Posterior vena cava (tissue), 2 donors: ENCODE measurements at regions not wholly inside any gene's neighbourhood (a gene's known extent, or its start where the extent isn't known, plus 50 kb on each side); places are given as distances from the start of the nearest gene placed in this dataset.

Source experiments
- DNase-seq: peaks from one replicate; pipeline ENCODE4 v3.0.0-alpha.2; 2020; ENCODE audit warnings: low spot score
- intact Hi-C, 2 donors: fragments of 100-400 bp; cut with DNase I; formaldehyde crosslinking; loops; one replicate each; pipeline versions ENCODE4 v1.14.1 to v1.14.2; 2022 to 2023
- donor health status: DM: yes; HTN: yes; CAD: no.
- donor health status: DM: yes; HTN: yes; CAD: no.

- intact Hi-C loops = no loop called here
- DNase-seq = no peak
Measured at GRCh38 chr10:128528167-128528566, 401.9 kb upstream of the MKI67 start.

- DNase-seq = no peak
- intact Hi-C loops = no loop called here
Measured at GRCh38 chr10:128528781-128529180, 402.6 kb upstream of the MKI67 start.

- intact Hi-C loops = no loop called here
- DNase-seq = no peak
Measured at GRCh38 chr10:128529225-128529624, 403.0 kb upstream of the MKI67 start.

- intact Hi-C loops = loop anchor here in 1 of 2 donors (5.0 kb wide), 1 partner anchor 673 kb away; no protein-coding TSS in a partner anchor
- no peak for DNase-seq
Measured at GRCh38 chr10:128530301-128530700, 404.1 kb upstream of the MKI67 start.

GRCh38 chr10:128530946-128531345 is 404.7 kb upstream of the MKI67 start:
- intact Hi-C loops = loop anchor here in 1 of 2 donors (5.0 kb wide), 1 partner anchor 674 kb away; no protein-coding TSS in a partner anchor

GRCh38 chr10:128534686-128535085 is 408.5 kb upstream of the MKI67 start:
- DNase-seq = no peak
- intact Hi-C loops = loop anchor here in 1 of 2 donors (5.0 kb wide), 1 partner anchor 677 kb away; no protein-coding TSS in a partner anchor

More at GRCh38 chr10:128530946-128531345, 404.7 kb upstream of the MKI67 start:
- DNase-seq = no peak

GRCh38 chr10:128536259-128536658 is 410.0 kb upstream of the MKI67 start:
- intact Hi-C loops = no loop called here
- no peak for DNase-seq

GRCh38 chr10:128537834-128538330 is 411.7 kb upstream of the MKI67 start:
- DNase-seq = no peak
- intact Hi-C loops = no loop called here

GRCh38 chr10:128538671-128539070 is 412.4 kb upstream of the MKI67 start:
- DNase-seq = no peak
- intact Hi-C loops = no loop called here

- intact Hi-C loops = loop anchor here in 1 of 2 donors (5.0 kb wide), 1 partner anchor 377 kb away; no protein-coding TSS in a partner anchor
- DNase-seq = no peak
Measured at GRCh38 chr10:128539510-128540127, 413.4 kb upstream of the MKI67 start.

GRCh38 chr10:128540128-128540762 is 414.0 kb upstream of the MKI67 start:
- no peak for DNase-seq
- intact Hi-C loops = loop anchor here in 1 of 2 donors (5.0 kb wide), 1 partner anchor 378 kb away; no protein-coding TSS in a partner anchor

GRCh38 chr10:128540781-128541761 is 414.8 kb upstream of the MKI67 start:
- intact Hi-C loops = loop anchor here in 1 of 2 donors (5.0 kb wide), 1 partner anchor 379 kb away; no protein-coding TSS in a partner anchor

GRCh38 chr10:128541926-128542475 is 415.8 kb upstream of the MKI67 start:
- intact Hi-C loops = loop anchor here in 1 of 2 donors (5.0 kb wide), 1 partner anchor 380 kb away; no protein-coding TSS in a partner anchor
- no peak for DNase-seq

More at GRCh38 chr10:128540781-128541761, 414.8 kb upstream of the MKI67 start:
- no peak for DNase-seq

- intact Hi-C loops = loop anchor here in 1 of 2 donors (5.0 kb wide), 1 partner anchor 380 kb away; no protein-coding TSS in a partner anchor
- DNase-seq = no peak
Measured at GRCh38 chr10:128542659-128543058, 416.4 kb upstream of the MKI67 start.

- no peak for DNase-seq
- intact Hi-C loops = loop anchor here in 1 of 2 donors (5.0 kb wide), 1 partner anchor 381 kb away; no protein-coding TSS in a partner anchor
Measured at GRCh38 chr10:128543151-128543550, 416.9 kb upstream of the MKI67 start.

- intact Hi-C loops = no loop called here
- no peak for DNase-seq
Measured at GRCh38 chr10:128545216-128545615, 419.0 kb upstream of the MKI67 start.

GRCh38 chr10:128546651-128547165 is 420.5 kb upstream of the MKI67 start:
- intact Hi-C loops = no loop called here
- DNase-seq = no peak

- intact Hi-C loops = no loop called here
- no peak for DNase-seq
Measured at GRCh38 chr10:128549101-128549608, 422.9 kb upstream of the MKI67 start.
